Loucy (cell line): ENCODE measurements at regions not wholly inside any gene's neighbourhood (a gene's known extent, or its start where the extent isn't known, plus 50 kb on each side); places are given as distances from the start of the nearest gene placed in this dataset.

Experiments used
- H2AFZ ChIP-seq: fragments of 200-600 bp; sonication (generic); 2 replicates; pipeline ENCODE4 v1.6.0; 2016; ENCODE audit warnings: antibody characterized with exemption, mild to moderate bottlenecking, low read length, moderate library complexity
- H3F3A ChIP-seq: fragments of 200-600 bp; 2 replicates; pipeline ENCODE4 v1.6.0; 2016; ENCODE audit warnings: antibody characterized with exemption, low read depth, mild to moderate bottlenecking
- H3K27me3 ChIP-seq: fragments of 200-600 bp; sonication (generic); 2 replicates; pipeline ENCODE4 v1.6.1; 2014; ENCODE audit warnings: low read length, mild to moderate bottlenecking; ENCODE audit not compliant: insufficient read depth, poor library complexity, severe bottlenecking
- H3K36me3 ChIP-seq: fragments of 200-600 bp; sonication (generic); 2 replicates; pipeline ENCODE4 v1.6.1; 2016; ENCODE audit warnings: low read length; ENCODE audit not compliant: insufficient read depth
- H3K4me1 ChIP-seq: fragments of 200-600 bp; sonication (generic); 2 replicates; pipeline ENCODE4 v1.5.1; 2014; ENCODE audit warnings: low read length, mild to moderate bottlenecking; ENCODE audit not compliant: insufficient read depth, poor library complexity, severe bottlenecking
- H3K4me2 ChIP-seq: fragments of 200-600 bp; sonication (generic); 2 replicates; pipeline ENCODE4 v1.6.0; 2014; ENCODE audit warnings: antibody characterized with exemption, low read length, low read depth, mild to moderate bottlenecking; ENCODE audit not compliant: poor library complexity, severe bottlenecking
- H3K4me3 ChIP-seq: fragments of 200-600 bp; sonication (generic); 2 replicates; pipeline ENCODE4 v1.5.1; 2014; ENCODE audit warnings: low read length, mild to moderate bottlenecking, mixed read lengths; ENCODE audit not compliant: poor library complexity, severe bottlenecking
- H3K79me2 ChIP-seq: fragments of 200-600 bp; sonication (generic); 2 replicates; pipeline ENCODE4 v1.6.1; 2014; ENCODE audit warnings: low read length; ENCODE audit not compliant: insufficient read depth
- H3K9ac ChIP-seq: fragments of 200-600 bp; sonication (generic); 2 replicates; pipeline ENCODE4 v1.6.0; 2014; ENCODE audit warnings: mild to moderate bottlenecking, low read depth, low read length, moderate library complexity; ENCODE audit not compliant: poor library complexity, severe bottlenecking
- H3K9me2 ChIP-seq: fragments of 200-600 bp; sonication (generic); replicated peaks from 2 replicates; pipeline ENCODE4 v1.6.1; 2016; ENCODE audit warnings: low read depth, low read length, mixed read lengths
- H3K9me3 ChIP-seq: fragments of 200-600 bp; sonication (generic); 2 replicates; pipeline ENCODE4 v1.6.1; 2014; ENCODE audit warnings: mild to moderate bottlenecking, antibody characterized with exemption, low read length, low read depth; ENCODE audit not compliant: insufficient read depth
- H4K20me1 ChIP-seq: fragments of 200-600 bp; sonication (generic); 2 replicates; pipeline ENCODE4 v1.6.0; 2014; ENCODE audit warnings: antibody characterized with exemption, low read length, mild to moderate bottlenecking; ENCODE audit not compliant: insufficient read depth, poor library complexity, severe bottlenecking
- EZH2phosphoT487 ChIP-seq: fragments of 200-600 bp; IDR thresholded peaks from 2 replicates; pipeline ENCODE4 v1.6.1; 2018; ENCODE audit warnings: antibody characterized with exemption, mild to moderate bottlenecking, moderate library complexity, borderline replicate concordance
- TF ChIP-seq, protein P1 (sequence below): fragments of 200-600 bp; sonication (generic); conservative IDR thresholded peaks from 2 replicates; pipeline ENCODE4 v1.5.1; 2014; ENCODE audit warnings: mild to moderate bottlenecking, antibody characterized with exemption, low read length

- no peaks in the 10 kb centered on the region for H3K36me3 ChIP-seq
- H3K79me2 ChIP-seq = no peaks in the 10 kb centered on the region
- TF ChIP-seq EZH2phosphoT487 = no peak
- TF ChIP-seq, protein P1, sequence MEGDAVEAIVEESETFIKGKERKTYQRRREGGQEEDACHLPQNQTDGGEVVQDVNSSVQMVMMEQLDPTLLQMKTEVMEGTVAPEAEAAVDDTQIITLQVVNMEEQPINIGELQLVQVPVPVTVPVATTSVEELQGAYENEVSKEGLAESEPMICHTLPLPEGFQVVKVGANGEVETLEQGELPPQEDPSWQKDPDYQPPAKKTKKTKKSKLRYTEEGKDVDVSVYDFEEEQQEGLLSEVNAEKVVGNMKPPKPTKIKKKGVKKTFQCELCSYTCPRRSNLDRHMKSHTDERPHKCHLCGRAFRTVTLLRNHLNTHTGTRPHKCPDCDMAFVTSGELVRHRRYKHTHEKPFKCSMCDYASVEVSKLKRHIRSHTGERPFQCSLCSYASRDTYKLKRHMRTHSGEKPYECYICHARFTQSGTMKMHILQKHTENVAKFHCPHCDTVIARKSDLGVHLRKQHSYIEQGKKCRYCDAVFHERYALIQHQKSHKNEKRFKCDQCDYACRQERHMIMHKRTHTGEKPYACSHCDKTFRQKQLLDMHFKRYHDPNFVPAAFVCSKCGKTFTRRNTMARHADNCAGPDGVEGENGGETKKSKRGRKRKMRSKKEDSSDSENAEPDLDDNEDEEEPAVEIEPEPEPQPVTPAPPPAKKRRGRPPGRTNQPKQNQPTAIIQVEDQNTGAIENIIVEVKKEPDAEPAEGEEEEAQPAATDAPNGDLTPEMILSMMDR = no peak
- H4K20me1 ChIP-seq = no peaks in the 10 kb centered on the region
- H3K4me1 ChIP-seq = no peaks in the 10 kb centered on the region
- H2AFZ ChIP-seq = no peak overlapping the region
- no peak overlapping the region for H3K4me2 ChIP-seq
- H3K9me2 ChIP-seq = no peaks in the 10 kb centered on the region
- H3F3A ChIP-seq = no peaks in the 10 kb centered on the region
- no peaks in the 10 kb centered on the region for H3K9me3 ChIP-seq
- H3K27me3 ChIP-seq = no peaks in the 10 kb centered on the region
- no peak overlapping the region for H3K4me3 ChIP-seq
- H3K9ac ChIP-seq = no peak overlapping the region
These were observed 97.2 kb upstream of the ACSL4 start for GRCh38 chrX:109830157-109830703.

- Histone ChIP-seq H3K9me2 (no peaks in the 10 kb centered on the region), H3F3A (no peaks in the 10 kb centered on the region), H3K4me2 (no peak overlapping the region), H3K36me3 (no peaks in the 10 kb centered on the region), H3K4me3 (no peak overlapping the region), H2AFZ (no peak overlapping the region), H3K79me2 (no peaks in the 10 kb centered on the region), H4K20me1 (no peaks in the 10 kb centered on the region), H3K4me1 (no peaks in the 10 kb centered on the region), H3K27me3 (no peaks in the 10 kb centered on the region), H3K9ac (no peak overlapping the region), H3K9me3 (no peaks in the 10 kb centered on the region)
- TF ChIP-seq, protein P1 = no peak
- TF ChIP-seq EZH2phosphoT487 = no peak
These were observed 97.7 kb upstream of the ACSL4 start for GRCh38 chrX:109830704-109831206.

DNA sequence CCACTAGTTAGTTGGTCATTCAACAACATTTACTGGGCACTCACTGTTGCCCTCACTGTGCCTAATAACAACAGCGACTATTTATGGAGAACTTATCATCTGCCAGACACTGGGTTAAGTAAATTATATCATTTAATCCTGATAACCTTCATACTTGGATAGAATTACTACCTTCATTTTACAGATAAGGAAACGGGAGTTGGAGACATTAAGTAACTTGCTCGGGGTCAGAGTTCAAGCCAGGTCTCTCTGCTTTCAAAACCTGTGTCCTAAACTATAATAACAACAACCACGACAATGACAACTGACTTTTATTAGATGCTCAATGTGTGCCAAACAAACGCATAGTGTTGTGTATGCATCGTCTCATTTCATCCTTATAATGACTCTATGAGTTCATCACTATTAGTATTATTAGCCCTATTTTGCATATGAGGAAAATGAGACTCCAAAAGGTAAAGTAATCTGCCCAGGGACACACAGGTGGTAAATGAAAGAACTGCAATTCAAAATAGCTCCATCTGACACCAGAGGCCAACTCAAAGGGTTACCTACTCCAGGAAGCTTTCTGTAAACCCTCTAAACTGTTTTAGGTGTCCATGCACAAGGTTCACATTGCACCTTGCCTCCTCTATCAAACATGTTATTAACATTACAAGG is 98.4 kb upstream of the ACSL4 start:
- TF ChIP-seq EZH2phosphoT487 = no peak
- TF ChIP-seq, protein P1 = no peak
- Histone ChIP-seq H3K4me2 (no peak overlapping the region), H3K9me2 (no peaks in the 10 kb centered on the region), H3K4me1 (no peaks in the 10 kb centered on the region), H3K36me3 (no peaks in the 10 kb centered on the region), H4K20me1 (no peaks in the 10 kb centered on the region), H3K9ac (no peak overlapping the region), H2AFZ (no peak overlapping the region), H3K27me3 (no peaks in the 10 kb centered on the region), H3K4me3 (no peak overlapping the region), H3K9me3 (no peaks in the 10 kb centered on the region), H3K79me2 (no peaks in the 10 kb centered on the region), H3F3A (no peaks in the 10 kb centered on the region)
